CD4-positive, alpha-beta T cell treated with Interferon alpha-2 for 1 hour (primary cell): ENCODE measurements at regions not wholly inside any gene's neighbourhood (a gene's known extent, or its start where the extent isn't known, plus 50 kb on each side); places are given as distances from the start of the nearest gene placed in this dataset.
"Not testable (repeated sequence)": the region's sequence is repeated elsewhere in the genome, so short reads cannot be mapped to it uniquely, and the experiment has no call there.

Source experiments
- DNase-seq, 2 donors: peaks; one replicate each; pipeline ENCODE4 v3.0.0-alpha.2; 2020 to 2022

GRCh38 chr16:29155866-29156200 is 171.0 kb downstream of the LAT start:
- not testable (repeated sequence) for DNase-seq

GRCh38 chr16:29155131-29155865 is 170.4 kb downstream of the LAT start:
- not testable (repeated sequence) for DNase-seq

- DNase-seq: no peak
Measured at GRCh38 chr16:29154676-29155121, 169.8 kb downstream of the LAT start.

GRCh38 chr16:29154088-29154487 is 169.2 kb downstream of the LAT start:
- no peak for DNase-seq

GRCh38 chr16:29153307-29153706 is 168.5 kb downstream of the LAT start:
- DNase-seq: not testable (repeated sequence)

- not testable (repeated sequence) for DNase-seq
Measured at GRCh38 chr16:29152544-29153031, 167.7 kb downstream of the LAT start.

- DNase-seq: no peak
Measured at GRCh38 chr16:29151317-29151716, 166.5 kb downstream of the LAT start.

- DNase-seq: not testable (repeated sequence)
Measured at GRCh38 chr16:29149912-29150311, 165.1 kb downstream of the LAT start.

- peak; percentile 82 to 84 for DNase-seq
Measured at GRCh38 chr16:29148867-29149272, 164.0 kb downstream of the LAT start.

- DNase-seq: no peak
Measured at GRCh38 chr16:29148131-29148691, 163.4 kb downstream of the LAT start.

GRCh38 chr16:29147710-29148109 is 162.9 kb downstream of the LAT start:
- not testable (repeated sequence) for DNase-seq

GRCh38 chr16:29146808-29147643 is 162.2 kb downstream of the LAT start:
- DNase-seq: not testable (repeated sequence)

- DNase-seq: no peak
Measured at GRCh38 chr16:29146266-29146665, 161.4 kb downstream of the LAT start.

- not testable (repeated sequence) for DNase-seq
Measured at GRCh38 chr16:29145486-29146225, 160.8 kb downstream of the LAT start.

GRCh38 chr16:29145086-29145485 is 160.2 kb downstream of the LAT start:
- DNase-seq: not testable (repeated sequence)

GRCh38 chr16:29144669-29145062 is 159.8 kb downstream of the LAT start:
- not testable (repeated sequence) for DNase-seq

GRCh38 chr16:29143739-29144668 is 159.2 kb downstream of the LAT start:
- not testable (repeated sequence) for DNase-seq

GRCh38 chr16:29142506-29142905 is 157.7 kb downstream of the LAT start:
- DNase-seq: not testable (repeated sequence)

GRCh38 chr16:29141586-29142324 is 156.9 kb downstream of the LAT start:
- no peak for DNase-seq

- not testable (repeated sequence) for DNase-seq
Measured at GRCh38 chr16:29141121-29141520, 156.3 kb downstream of the LAT start.
